ENCODE measurements at regions not wholly inside any gene's neighbourhood (a gene's known extent, or its start where the extent isn't known, plus 50 kb on each side); places are given as distances from the start of the nearest gene placed in this dataset.

DNA sequence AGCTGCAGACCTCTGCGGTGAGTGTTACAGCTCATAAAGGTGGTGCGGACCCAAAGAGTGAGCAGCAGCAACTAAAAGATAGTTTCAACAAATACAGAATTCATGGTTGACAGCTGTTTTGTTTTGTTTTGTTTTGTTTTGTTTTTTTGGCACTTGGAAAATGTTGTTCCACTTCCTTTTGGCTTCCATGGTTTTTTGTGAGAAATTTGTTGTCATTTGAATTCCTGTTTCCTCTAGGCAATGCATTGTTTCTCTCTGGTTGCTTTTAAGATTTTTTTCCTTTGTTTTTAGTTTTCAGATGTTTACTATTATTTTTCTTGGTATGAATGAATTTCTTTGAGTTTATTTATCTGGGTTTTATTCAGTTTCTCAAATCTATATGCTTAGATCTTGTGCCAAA, 229.4 kb downstream of the MID1IP1 start:
- no peaks in the 10 kb centered on the region for H3K4me1 ChIP-seq (ENCODE audit: insufficient read depth, insufficient read length)
- DNase-seq (ENCODE audit: low read depth, low spot score): no peak
- no peak overlapping the region for H3K4me3 ChIP-seq (ENCODE audit: insufficient read length, low read depth)
- peaks cover 16% of the 10 kb centered on the region; the same call in 1 of the 2 replicates for H3K9me3 ChIP-seq (ENCODE audit: insufficient read depth, low read length)
- TF ChIP-seq ZNF274 (IDR thresholded peaks at IDR 0.05; ENCODE audit: low read depth, low read length) (no peak), SUZ12 (IDR thresholded peaks at IDR 0.05; ENCODE audit: extremely low read depth, insufficient read depth, insufficient read length) (no peak), YY1 (IDR thresholded peaks at IDR 0.05; ENCODE audit: insufficient read depth, insufficient read length) (no peak)
- H3K9ac ChIP-seq (ENCODE audit: insufficient read length, low read depth): no peak overlapping the region
- no peaks in the 10 kb centered on the region for H3K27me3 ChIP-seq (ENCODE audit: insufficient read depth, insufficient read length)
- H3K36me3 ChIP-seq (ENCODE audit: insufficient read depth, insufficient read length, low read length): no peaks in the 10 kb centered on the region

DNA sequence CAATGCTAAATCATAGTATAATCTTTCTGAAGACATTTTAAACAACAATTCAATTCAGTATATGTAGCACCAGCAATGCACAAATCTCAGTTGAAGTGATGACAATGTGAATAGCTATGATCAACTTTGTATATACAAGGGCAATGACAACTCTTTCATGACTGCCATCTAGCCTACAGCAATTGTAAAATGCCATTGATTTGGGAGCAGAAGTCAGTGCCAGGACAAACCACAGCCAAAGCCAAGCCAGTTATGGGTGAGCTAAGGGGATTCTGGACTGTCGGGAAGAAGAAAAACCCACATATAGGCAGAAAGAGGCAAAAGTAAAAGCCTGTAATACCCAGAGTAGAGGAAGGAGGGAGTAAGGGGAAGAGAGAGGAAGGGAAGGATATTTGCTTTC, 238.6 kb downstream of the MID1IP1 start:
- Histone ChIP-seq H3K9me3 (ENCODE audit: insufficient read depth, low read length) (no peaks in the 10 kb centered on the region), H3K27me3 (ENCODE audit: insufficient read depth, insufficient read length) (no peaks in the 10 kb centered on the region), H3K9ac (ENCODE audit: insufficient read length, low read depth) (no peak overlapping the region), H3K4me3 (ENCODE audit: insufficient read length, low read depth) (no peak overlapping the region), H3K36me3 (ENCODE audit: insufficient read depth, insufficient read length, low read length) (no peaks in the 10 kb centered on the region), H3K4me1 (ENCODE audit: insufficient read depth, insufficient read length) (no peaks in the 10 kb centered on the region)
- no peak for TF ChIP-seq SUZ12 (IDR thresholded peaks at IDR 0.05; ENCODE audit: extremely low read depth, insufficient read depth, insufficient read length)
- TF ChIP-seq YY1 (IDR thresholded peaks at IDR 0.05; ENCODE audit: insufficient read depth, insufficient read length): no peak
- no peak for TF ChIP-seq ZNF274 (IDR thresholded peaks at IDR 0.05; ENCODE audit: low read depth, low read length)
- DNase-seq (ENCODE audit: low read depth, low spot score): no peak

DNA sequence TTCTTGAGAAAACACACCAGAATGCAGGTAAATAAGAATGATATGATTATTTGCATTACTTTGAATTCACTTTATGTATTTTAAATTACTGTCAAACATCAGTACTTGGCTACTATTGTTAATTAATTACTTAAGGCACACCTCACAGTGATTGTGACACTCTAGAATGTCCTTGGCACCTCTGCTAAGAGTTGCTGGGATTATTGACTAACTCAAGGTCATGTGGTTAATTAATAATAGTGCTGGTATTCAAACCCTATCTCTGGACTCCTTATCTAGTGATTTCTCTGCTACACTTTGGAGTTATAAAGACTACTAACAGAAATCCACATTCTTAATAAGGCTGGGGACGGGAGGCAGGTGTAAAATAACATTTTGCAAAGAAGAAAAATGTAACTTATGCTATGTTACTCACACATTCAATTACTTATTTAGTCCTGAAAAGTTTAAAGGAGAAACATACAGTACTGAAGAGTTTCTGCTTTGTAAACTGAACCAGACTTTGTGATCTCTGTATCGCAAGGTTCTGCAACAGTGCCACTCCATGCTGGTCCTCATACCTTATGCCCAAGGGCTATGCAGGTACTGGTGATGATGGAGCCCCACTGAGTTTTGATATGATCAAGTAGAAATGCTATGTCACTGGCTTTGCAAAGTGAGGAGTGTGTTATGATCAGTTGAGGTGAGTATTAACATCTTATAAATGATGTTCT, 242.7 kb downstream of the MID1IP1 start:
- no peaks in the 10 kb centered on the region for H3K27me3 ChIP-seq (ENCODE audit: insufficient read depth, insufficient read length)
- no peak overlapping the region for H3K4me3 ChIP-seq (ENCODE audit: insufficient read length, low read depth)
- DNase-seq (ENCODE audit: low read depth, low spot score): no peak
- H3K9ac ChIP-seq (ENCODE audit: insufficient read length, low read depth): no peak overlapping the region
- H3K36me3 ChIP-seq (ENCODE audit: insufficient read depth, insufficient read length, low read length): no peaks in the 10 kb centered on the region
- TF ChIP-seq YY1 (IDR thresholded peaks at IDR 0.05; ENCODE audit: insufficient read depth, insufficient read length) (no peak), ZNF274 (IDR thresholded peaks at IDR 0.05; ENCODE audit: low read depth, low read length) (no peak), SUZ12 (IDR thresholded peaks at IDR 0.05; ENCODE audit: extremely low read depth, insufficient read depth, insufficient read length) (no peak)
- no peaks in the 10 kb centered on the region for H3K9me3 ChIP-seq (ENCODE audit: insufficient read depth, low read length)
- no peaks in the 10 kb centered on the region for H3K4me1 ChIP-seq (ENCODE audit: insufficient read depth, insufficient read length)

DNA sequence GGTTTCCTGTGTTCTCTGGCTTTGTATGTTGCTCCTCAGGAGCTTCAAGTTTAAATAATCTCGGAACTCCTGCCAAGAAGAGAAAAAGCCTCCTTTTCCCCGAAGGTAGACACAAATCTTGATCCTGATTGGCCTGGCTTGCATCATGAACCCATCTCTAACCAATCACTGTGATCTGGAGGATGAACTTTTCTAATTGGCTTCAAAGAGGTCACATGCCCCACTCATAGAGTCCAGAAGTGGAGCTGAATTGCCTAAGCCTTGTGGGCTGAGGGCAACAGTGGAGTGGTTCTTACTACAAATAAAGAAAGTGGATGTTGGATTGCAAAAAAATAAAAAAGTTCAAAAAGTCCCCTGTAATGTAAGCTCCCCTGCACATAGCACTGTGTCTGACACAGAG, 245.9 kb downstream of the MID1IP1 start:
- no peaks in the 10 kb centered on the region for H3K4me1 ChIP-seq (ENCODE audit: insufficient read depth, insufficient read length)
- no peak overlapping the region for H3K9ac ChIP-seq (ENCODE audit: insufficient read length, low read depth)
- no peaks in the 10 kb centered on the region for H3K9me3 ChIP-seq (ENCODE audit: insufficient read depth, low read length)
- H3K36me3 ChIP-seq (ENCODE audit: insufficient read depth, insufficient read length, low read length): no peaks in the 10 kb centered on the region
- DNase-seq (ENCODE audit: low read depth, low spot score): no peak
- no peak overlapping the region for H3K4me3 ChIP-seq (ENCODE audit: insufficient read length, low read depth)
- TF ChIP-seq SUZ12 (IDR thresholded peaks at IDR 0.05; ENCODE audit: extremely low read depth, insufficient read depth, insufficient read length): no peak
- TF ChIP-seq ZNF274 (IDR thresholded peaks at IDR 0.05; ENCODE audit: low read depth, low read length): no peak
- TF ChIP-seq YY1 (IDR thresholded peaks at IDR 0.05; ENCODE audit: insufficient read depth, insufficient read length): no peak
- H3K27me3 ChIP-seq (ENCODE audit: insufficient read depth, insufficient read length): no peaks in the 10 kb centered on the region

DNA sequence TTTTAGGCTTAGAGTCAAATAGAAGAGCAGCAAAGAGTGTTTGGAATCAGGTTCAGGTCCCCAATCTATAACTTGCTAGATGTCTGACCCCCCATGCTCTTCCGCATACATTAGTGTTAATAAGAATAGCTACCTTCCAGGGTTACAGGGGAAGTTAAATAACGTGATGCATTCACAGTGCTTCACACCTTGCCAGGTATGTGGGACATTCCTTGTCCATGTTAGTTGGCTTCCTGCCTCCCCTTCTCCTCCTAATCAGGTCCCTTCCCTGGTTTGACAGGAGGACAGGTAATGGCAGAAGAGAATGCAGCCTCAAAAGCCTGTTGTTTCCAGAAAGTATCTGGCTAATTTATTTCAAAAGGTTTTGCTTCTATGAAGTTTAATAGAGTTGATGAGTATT, 248.7 kb downstream of the MID1IP1 start:
- H3K36me3 ChIP-seq (ENCODE audit: insufficient read depth, insufficient read length, low read length): no peaks in the 10 kb centered on the region
- no peaks in the 10 kb centered on the region for H3K9me3 ChIP-seq (ENCODE audit: insufficient read depth, low read length)
- no peaks in the 10 kb centered on the region for H3K27me3 ChIP-seq (ENCODE audit: insufficient read depth, insufficient read length)
- no peak for TF ChIP-seq ZNF274 (IDR thresholded peaks at IDR 0.05; ENCODE audit: low read depth, low read length)
- no peak overlapping the region for H3K9ac ChIP-seq (ENCODE audit: insufficient read length, low read depth)
- no peak for DNase-seq (ENCODE audit: low read depth, low spot score)
- H3K4me3 ChIP-seq (ENCODE audit: insufficient read length, low read depth): no peak overlapping the region
- no peaks in the 10 kb centered on the region for H3K4me1 ChIP-seq (ENCODE audit: insufficient read depth, insufficient read length)

DNA sequence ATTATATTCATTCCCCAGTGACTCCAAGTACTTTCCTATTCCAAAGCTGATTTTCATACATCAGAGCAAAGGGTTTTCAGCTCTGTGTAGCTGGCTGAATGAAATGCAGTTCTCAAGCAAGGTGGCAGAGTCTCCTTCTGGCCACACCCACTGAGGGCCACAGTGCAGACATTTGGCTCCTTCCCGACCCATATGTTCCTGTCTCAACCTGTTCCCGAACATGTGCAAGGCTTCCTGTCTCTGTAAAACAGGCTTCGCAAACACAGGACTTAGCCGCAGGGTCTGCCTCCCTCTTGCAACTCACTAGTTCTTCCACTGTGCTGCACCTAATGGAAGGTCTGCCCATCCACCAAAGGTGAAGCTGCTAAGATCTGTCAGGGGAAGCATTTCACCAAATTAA, 249.2 kb downstream of the MID1IP1 start:
- H3K9ac ChIP-seq (ENCODE audit: insufficient read length, low read depth): no peak overlapping the region
- H3K36me3 ChIP-seq (ENCODE audit: insufficient read depth, insufficient read length, low read length): no peaks in the 10 kb centered on the region
- TF ChIP-seq ZNF274 (IDR thresholded peaks at IDR 0.05; ENCODE audit: low read depth, low read length) (no peak), YY1 (IDR thresholded peaks at IDR 0.05; ENCODE audit: insufficient read depth, insufficient read length) (no peak), SUZ12 (IDR thresholded peaks at IDR 0.05; ENCODE audit: extremely low read depth, insufficient read depth, insufficient read length) (no peak)
- no peak for DNase-seq (ENCODE audit: low read depth, low spot score)
- no peaks in the 10 kb centered on the region for H3K4me1 ChIP-seq (ENCODE audit: insufficient read depth, insufficient read length)
- H3K4me3 ChIP-seq (ENCODE audit: insufficient read length, low read depth): no peak overlapping the region
- no peaks in the 10 kb centered on the region for H3K9me3 ChIP-seq (ENCODE audit: insufficient read depth, low read length)
- no peaks in the 10 kb centered on the region for H3K27me3 ChIP-seq (ENCODE audit: insufficient read depth, insufficient read length)

DNA sequence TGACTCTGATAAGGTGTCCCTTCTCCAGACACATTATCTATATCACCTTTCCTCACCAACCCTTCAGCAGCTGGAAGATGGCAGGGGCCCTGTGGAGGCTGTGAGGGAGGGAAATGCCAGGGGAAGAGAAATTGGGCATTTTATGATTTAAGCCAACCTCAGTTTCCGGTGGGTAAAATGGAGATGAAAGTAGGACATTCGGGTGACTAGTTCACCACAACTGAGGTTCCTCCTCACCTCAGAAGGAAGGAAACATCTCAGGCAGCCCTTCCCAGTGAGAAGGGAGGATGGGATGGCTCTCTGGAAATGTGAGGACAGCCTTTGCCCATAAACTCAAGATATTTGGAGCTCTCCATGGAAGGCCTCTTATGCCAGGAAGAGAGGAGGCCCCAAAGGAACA, 251.5 kb downstream of the MID1IP1 start:
- Histone ChIP-seq H3K27me3 (ENCODE audit: insufficient read depth, insufficient read length) (no peaks in the 10 kb centered on the region), H3K4me3 (ENCODE audit: insufficient read length, low read depth) (no peak overlapping the region), H3K4me1 (ENCODE audit: insufficient read depth, insufficient read length) (no peaks in the 10 kb centered on the region), H3K9me3 (ENCODE audit: insufficient read depth, low read length) (no peaks in the 10 kb centered on the region), H3K36me3 (ENCODE audit: insufficient read depth, insufficient read length, low read length) (no peaks in the 10 kb centered on the region), H3K9ac (ENCODE audit: insufficient read length, low read depth) (no peak overlapping the region)
- DNase-seq (ENCODE audit: low read depth, low spot score): no peak
- TF ChIP-seq YY1 (IDR thresholded peaks at IDR 0.05; ENCODE audit: insufficient read depth, insufficient read length): no peak
- TF ChIP-seq SUZ12 (IDR thresholded peaks at IDR 0.05; ENCODE audit: extremely low read depth, insufficient read depth, insufficient read length): no peak
- TF ChIP-seq ZNF274 (IDR thresholded peaks at IDR 0.05; ENCODE audit: low read depth, low read length): no peak

Data from NT2/D1 (cell line).